ENCODE measurements at regions not wholly inside any gene's neighbourhood (a gene's known extent, or its start where the extent isn't known, plus 50 kb on each side); places are given as distances from the start of the nearest gene placed in this dataset.

GRCh38 chr4:182968917-182969650 lies 51.9 kb upstream of the DCTD start:
- TF ChIP-seq CTCF (conservative IDR thresholded peaks at IDR 0.05; ENCODE audit: low read depth, low read length) = no peak
- no peak for TF ChIP-seq MAZ (IDR thresholded peaks at IDR 0.05; ENCODE audit: borderline replicate concordance, low read depth, low read length)
- TF ChIP-seq RAD21 (IDR thresholded peaks at IDR 0.05; ENCODE audit: low read length) = no peak
- TF ChIP-seq POLR2A (IDR thresholded peaks at IDR 0.05; ENCODE audit: low read depth, low read length) = no peak
- TF ChIP-seq CEBPB (IDR thresholded peaks at IDR 0.05; ENCODE audit: low read depth, low read length) = no peak
- no peak for TF ChIP-seq USF2 (IDR thresholded peaks at IDR 0.05; ENCODE audit: low read depth, low read length)
- no peak for TF ChIP-seq MAFK (IDR thresholded peaks at IDR 0.05; ENCODE audit: low read depth, low read length)
- no peak for TF ChIP-seq SMC3 (IDR thresholded peaks at IDR 0.05; ENCODE audit: low read depth, low read length)
- TF ChIP-seq MXI1 (IDR thresholded peaks at IDR 0.05; ENCODE audit: borderline replicate concordance, low read depth, low read length) = no peak
